ENCODE measurements at regions not wholly inside any gene's neighbourhood (a gene's known extent, or its start where the extent isn't known, plus 50 kb on each side); places are given as distances from the start of the nearest gene placed in this dataset.

DNA sequence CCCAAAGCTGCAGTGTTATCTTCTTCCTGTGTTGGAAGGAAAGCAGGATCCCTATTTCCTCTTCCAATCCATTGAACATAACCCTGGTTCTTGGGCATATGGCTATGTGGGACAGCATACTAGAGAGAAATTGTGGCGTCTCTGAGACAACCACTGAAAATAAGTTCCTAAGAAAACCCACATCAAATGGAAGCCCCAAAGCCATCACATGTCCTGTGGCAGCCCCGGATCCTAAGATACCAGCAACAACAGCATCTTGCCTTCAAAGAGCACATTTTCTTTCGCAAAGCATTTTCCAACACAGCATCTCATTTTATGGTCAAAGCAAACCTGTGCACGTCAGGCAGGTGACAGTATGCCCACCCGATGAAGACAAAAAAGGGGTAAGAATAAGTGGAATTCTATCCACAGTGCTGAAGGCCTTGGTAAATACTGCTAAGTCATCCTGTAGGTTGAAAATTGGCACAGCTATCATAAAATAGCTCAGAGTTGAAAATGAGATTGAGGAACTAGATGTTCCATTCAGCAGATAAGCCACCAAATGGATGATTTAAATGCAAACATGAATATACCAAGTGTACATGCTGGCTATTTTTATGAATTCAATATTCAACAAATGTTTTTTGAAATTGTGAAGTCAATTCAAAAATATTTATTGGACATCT, 232.2 kb downstream of the DLEU7 start:
- H3K36me3 ChIP-seq = no peaks in the 10 kb centered on the region
- no peak overlapping the region for H3K4me3 ChIP-seq
- H3K27me3 ChIP-seq = no peaks in the 10 kb centered on the region
- TF ChIP-seq, protein P1, sequence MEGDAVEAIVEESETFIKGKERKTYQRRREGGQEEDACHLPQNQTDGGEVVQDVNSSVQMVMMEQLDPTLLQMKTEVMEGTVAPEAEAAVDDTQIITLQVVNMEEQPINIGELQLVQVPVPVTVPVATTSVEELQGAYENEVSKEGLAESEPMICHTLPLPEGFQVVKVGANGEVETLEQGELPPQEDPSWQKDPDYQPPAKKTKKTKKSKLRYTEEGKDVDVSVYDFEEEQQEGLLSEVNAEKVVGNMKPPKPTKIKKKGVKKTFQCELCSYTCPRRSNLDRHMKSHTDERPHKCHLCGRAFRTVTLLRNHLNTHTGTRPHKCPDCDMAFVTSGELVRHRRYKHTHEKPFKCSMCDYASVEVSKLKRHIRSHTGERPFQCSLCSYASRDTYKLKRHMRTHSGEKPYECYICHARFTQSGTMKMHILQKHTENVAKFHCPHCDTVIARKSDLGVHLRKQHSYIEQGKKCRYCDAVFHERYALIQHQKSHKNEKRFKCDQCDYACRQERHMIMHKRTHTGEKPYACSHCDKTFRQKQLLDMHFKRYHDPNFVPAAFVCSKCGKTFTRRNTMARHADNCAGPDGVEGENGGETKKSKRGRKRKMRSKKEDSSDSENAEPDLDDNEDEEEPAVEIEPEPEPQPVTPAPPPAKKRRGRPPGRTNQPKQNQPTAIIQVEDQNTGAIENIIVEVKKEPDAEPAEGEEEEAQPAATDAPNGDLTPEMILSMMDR (IDR thresholded peaks at IDR 0.05) = no peak
- TF ChIP-seq POLR2A (IDR thresholded peaks at IDR 0.05) (no peak), EP300 (IDR thresholded peaks at IDR 0.05) (no peak)
- no peaks in the 10 kb centered on the region for H3K9me3 ChIP-seq
- intact Hi-C loops (cut with DNase I) = no loop called here
- H3K27ac ChIP-seq = no peak overlapping the region
- 91 to 94% (median 93%) methylated on average over 5 of the region's 5 CpGs for WGBS, 3 donors
- DNase-seq = no peak
- no peaks in the 10 kb centered on the region for H3K4me1 ChIP-seq (ENCODE audit: insufficient read depth)

DNA sequence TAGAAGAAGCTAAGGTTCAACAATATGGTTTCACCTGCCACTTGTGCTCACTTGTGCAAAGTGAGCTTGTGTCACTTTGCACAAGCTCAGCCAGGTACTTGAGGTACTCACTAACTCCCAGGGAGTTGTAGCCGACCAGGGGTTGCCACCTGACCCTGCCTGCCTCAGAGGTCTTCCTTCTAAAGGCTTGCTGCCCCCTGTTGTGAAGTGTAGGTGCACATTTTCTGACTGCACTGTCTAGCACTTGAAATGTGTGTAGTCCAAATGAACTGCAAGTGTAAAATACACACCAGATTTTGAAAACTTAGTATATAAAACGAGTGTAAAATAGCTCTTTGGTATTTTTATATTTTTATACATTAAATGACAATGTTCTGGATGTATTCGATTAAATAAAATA, 230.8 kb downstream of the DLEU7 start:
- no peaks in the 10 kb centered on the region for H3K9me3 ChIP-seq
- H3K4me1 ChIP-seq (ENCODE audit: insufficient read depth) = no peaks in the 10 kb centered on the region
- intact Hi-C loops (cut with DNase I) = no loop called here
- H3K27ac ChIP-seq = no peak overlapping the region
- whole genome bisulfite sequencing, 3 donors = 47 to 60% (median 55%) methylated on average over 3 of the region's 3 CpGs
- H3K27me3 ChIP-seq = no peaks in the 10 kb centered on the region
- H3K36me3 ChIP-seq = no peaks in the 10 kb centered on the region
- DNase-seq = no peak
- H3K4me3 ChIP-seq = no peak overlapping the region
- TF ChIP-seq EP300 (IDR thresholded peaks at IDR 0.05) (no peak), POLR2A (IDR thresholded peaks at IDR 0.05) (no peak)
- TF ChIP-seq, protein P1 (IDR thresholded peaks at IDR 0.05) = no peak

DNA sequence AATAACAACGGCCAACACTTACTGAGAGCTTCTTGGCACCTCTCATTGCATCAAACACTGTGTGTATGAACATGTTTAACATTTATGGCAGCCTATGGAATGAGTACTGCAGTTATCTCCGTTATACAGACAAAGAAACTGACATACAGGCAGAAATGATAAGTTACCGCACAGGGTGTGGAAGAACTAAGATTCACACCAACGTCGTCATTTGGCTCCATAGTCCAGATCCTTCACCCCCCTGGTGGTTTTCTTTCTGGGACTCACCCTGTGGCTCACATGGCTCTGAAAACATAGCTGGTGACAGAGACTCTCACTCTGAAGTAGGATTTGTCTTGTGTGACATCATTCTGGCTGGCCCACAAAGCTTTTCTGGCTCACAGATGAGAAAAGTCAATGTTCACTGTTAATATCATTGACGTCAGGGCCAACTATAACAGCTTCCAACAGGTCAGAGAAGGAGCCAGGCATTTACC, 230.1 kb downstream of the DLEU7 start:
- intact Hi-C loops (cut with DNase I) = no loop called here
- no peaks in the 10 kb centered on the region for H3K9me3 ChIP-seq
- no peak overlapping the region for H3K4me3 ChIP-seq
- WGBS, 3 donors = 69 to 79% (median 79%) methylated on average over 6 of the region's 6 CpGs
- no peaks in the 10 kb centered on the region for H3K27me3 ChIP-seq
- H3K36me3 ChIP-seq = no peaks in the 10 kb centered on the region
- TF ChIP-seq POLR2A (IDR thresholded peaks at IDR 0.05) = no peak
- TF ChIP-seq, protein P1 (IDR thresholded peaks at IDR 0.05) = no peak
- TF ChIP-seq EP300 (IDR thresholded peaks at IDR 0.05) = no peak
- no peak overlapping the region for H3K27ac ChIP-seq
- DNase-seq = no peak
- no peaks in the 10 kb centered on the region for H3K4me1 ChIP-seq (ENCODE audit: insufficient read depth)

DNA sequence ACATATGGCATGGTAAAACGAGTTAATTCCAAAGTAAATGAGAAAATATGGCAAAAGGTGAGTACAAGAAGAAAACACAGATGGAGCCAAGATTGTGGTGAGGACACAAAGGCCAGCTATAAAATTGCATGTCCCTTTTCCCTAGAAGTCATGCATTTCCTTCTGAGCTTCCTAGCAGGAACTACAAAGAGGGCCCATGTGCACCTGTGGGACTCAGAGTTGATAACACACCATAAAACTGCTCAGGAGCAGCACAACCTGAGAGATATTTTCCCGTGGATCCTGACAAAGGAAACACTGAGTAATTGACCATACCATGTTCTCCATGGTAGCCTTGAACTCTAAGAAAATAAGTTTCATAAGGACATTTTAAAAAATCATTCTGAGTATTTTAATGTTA, 228.3 kb downstream of the DLEU7 start:
- DNase-seq = no peak
- no peak for TF ChIP-seq EP300 (IDR thresholded peaks at IDR 0.05)
- TF ChIP-seq, protein P1 (IDR thresholded peaks at IDR 0.05) = no peak
- TF ChIP-seq POLR2A (IDR thresholded peaks at IDR 0.05) = no peak

More for the DNA sequence above, 228.3 kb downstream of the DLEU7 start:
- Histone ChIP-seq H3K27me3 (no peaks in the 10 kb centered on the region), H3K36me3 (no peaks in the 10 kb centered on the region), H3K4me3 (no peak overlapping the region), H3K9me3 (no peaks in the 10 kb centered on the region), H3K4me1 (ENCODE audit: insufficient read depth) (no peaks in the 10 kb centered on the region), H3K27ac (no peak overlapping the region)
- WGBS, 3 donors = 76 to 87% (median 78%) methylated on average over 2 of the region's 2 CpGs
- intact Hi-C loops (cut with DNase I) = no loop called here

All from ovary (tissue), 7 donors.